Epithelial cell of proximal tubule (primary cell): ENCODE measurements at regions not wholly inside any gene's neighbourhood (a gene's known extent, or its start where the extent isn't known, plus 50 kb on each side); places are given as distances from the start of the nearest gene placed in this dataset.
"Not testable (repeated sequence)": the region's sequence is repeated elsewhere in the genome, so short reads cannot be mapped to it uniquely, and the experiment has no call there.

Experiments
- DNase-seq: peaks from one replicate; pipeline ENCODE4 v3.0.0-alpha.2; 2011; ENCODE audit warnings: low read depth
- H3K4me3 ChIP-seq: 2 replicates; pipeline ENCODE4 v1.5.1; 2011; ENCODE audit warnings: low read depth, mild to moderate bottlenecking, low read length
- CTCF ChIP-seq: conservative IDR thresholded peaks from 2 replicates; pipeline ENCODE4 v1.5.1; 2012; ENCODE audit warnings: low read depth, mild to moderate bottlenecking, low read length

GRCh38 chr16:86259499-86259898 is 250.8 kb upstream of the FOXF1 start:
- no peak for DNase-seq
- no peak for TF ChIP-seq CTCF
- no peak overlapping the region for H3K4me3 ChIP-seq

GRCh38 chr16:86261379-86261778 is 248.9 kb upstream of the FOXF1 start:
- TF ChIP-seq CTCF: no peak
- no peak overlapping the region for H3K4me3 ChIP-seq
- no peak for DNase-seq

- H3K4me3 ChIP-seq, DNase-seq: not testable (repeated sequence)
Observed at GRCh38 chr16:86267657-86268056, 242.7 kb upstream of the FOXF1 start.

GRCh38 chr16:86270696-86271095 is 239.6 kb upstream of the FOXF1 start:
- H3K4me3 ChIP-seq: no peak overlapping the region
- TF ChIP-seq CTCF: no peak
- no peak for DNase-seq

- DNase-seq: no peak
- H3K4me3 ChIP-seq: no peak overlapping the region
- TF ChIP-seq CTCF: no peak
Observed at GRCh38 chr16:86272744-86273143, 237.6 kb upstream of the FOXF1 start.

GRCh38 chr16:86277221-86277620 is 233.1 kb upstream of the FOXF1 start:
- no peak overlapping the region for H3K4me3 ChIP-seq
- DNase-seq: no peak
- no peak for TF ChIP-seq CTCF

GRCh38 chr16:86277859-86278258 is 232.5 kb upstream of the FOXF1 start:
- not testable (repeated sequence) for DNase-seq, H3K4me3 ChIP-seq

GRCh38 chr16:86281421-86281820 is 228.9 kb upstream of the FOXF1 start:
- no peak for TF ChIP-seq CTCF
- no peak for DNase-seq
- H3K4me3 ChIP-seq: no peak overlapping the region
